ENCODE measurements at regions not wholly inside any gene's neighbourhood (a gene's known extent, or its start where the extent isn't known, plus 50 kb on each side); places are given as distances from the start of the nearest gene placed in this dataset.

DNA sequence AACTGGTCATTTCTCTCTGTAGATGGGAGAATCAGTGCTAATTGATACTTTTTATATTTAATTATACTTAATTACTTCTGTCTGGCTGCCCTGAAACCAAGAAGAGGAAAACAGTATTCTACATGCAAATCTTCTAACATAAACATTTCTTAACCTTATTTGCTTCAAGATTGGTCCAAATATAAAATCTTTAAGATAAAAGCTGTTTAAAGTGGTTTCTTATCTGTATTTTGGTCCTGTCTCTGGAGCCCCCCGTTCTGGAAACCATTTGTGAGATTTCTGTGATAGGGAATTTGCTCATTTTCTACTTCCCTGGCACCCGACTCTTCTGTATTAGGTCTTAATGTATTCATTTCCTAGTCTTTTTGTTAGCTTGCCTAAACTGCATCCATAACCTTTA lies 168.6 kb downstream of the RNF144B start:
- TF ChIP-seq, protein P1, sequence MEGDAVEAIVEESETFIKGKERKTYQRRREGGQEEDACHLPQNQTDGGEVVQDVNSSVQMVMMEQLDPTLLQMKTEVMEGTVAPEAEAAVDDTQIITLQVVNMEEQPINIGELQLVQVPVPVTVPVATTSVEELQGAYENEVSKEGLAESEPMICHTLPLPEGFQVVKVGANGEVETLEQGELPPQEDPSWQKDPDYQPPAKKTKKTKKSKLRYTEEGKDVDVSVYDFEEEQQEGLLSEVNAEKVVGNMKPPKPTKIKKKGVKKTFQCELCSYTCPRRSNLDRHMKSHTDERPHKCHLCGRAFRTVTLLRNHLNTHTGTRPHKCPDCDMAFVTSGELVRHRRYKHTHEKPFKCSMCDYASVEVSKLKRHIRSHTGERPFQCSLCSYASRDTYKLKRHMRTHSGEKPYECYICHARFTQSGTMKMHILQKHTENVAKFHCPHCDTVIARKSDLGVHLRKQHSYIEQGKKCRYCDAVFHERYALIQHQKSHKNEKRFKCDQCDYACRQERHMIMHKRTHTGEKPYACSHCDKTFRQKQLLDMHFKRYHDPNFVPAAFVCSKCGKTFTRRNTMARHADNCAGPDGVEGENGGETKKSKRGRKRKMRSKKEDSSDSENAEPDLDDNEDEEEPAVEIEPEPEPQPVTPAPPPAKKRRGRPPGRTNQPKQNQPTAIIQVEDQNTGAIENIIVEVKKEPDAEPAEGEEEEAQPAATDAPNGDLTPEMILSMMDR (conservative IDR thresholded peaks at IDR 0.05), result no peak
- no peak for TF ChIP-seq EZH2 (IDR thresholded peaks at IDR 0.05; ENCODE audit: low read depth)

Data from PC-9 (cell line).